ENCODE measurements at regions not wholly inside any gene's neighbourhood (a gene's known extent, or its start where the extent isn't known, plus 50 kb on each side); places are given as distances from the start of the nearest gene placed in this dataset.

DNA sequence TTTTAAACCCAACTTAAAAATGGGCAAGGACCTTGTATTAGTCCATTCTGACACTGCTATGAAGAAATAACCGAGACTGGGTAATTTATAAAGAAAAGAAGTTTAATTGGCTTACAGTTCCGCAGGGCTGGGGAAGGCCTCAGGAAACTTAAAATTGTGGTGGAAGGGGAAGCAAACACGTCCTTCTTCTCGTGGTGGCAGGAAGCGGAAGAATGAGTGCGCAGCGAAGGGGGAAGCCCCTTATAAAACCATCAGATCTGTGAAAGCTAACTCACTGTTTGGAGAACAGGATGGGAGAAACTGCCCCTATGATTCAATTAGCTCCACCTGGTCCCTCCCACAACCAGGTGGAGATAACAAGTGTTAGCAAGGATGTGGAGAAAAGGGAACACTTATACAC, 237.7 kb downstream of the SEC16B start:
- H3K4me3 ChIP-seq (ENCODE audit: insufficient read depth, low read length, poor library complexity, severe bottlenecking), result no peak overlapping the region
- H3K27ac ChIP-seq (ENCODE audit: low read depth, low read length), result no peak overlapping the region
- no peaks in the 10 kb centered on the region for H3K79me2 ChIP-seq (ENCODE audit: insufficient read depth, low read length)
- H3K4me2 ChIP-seq (ENCODE audit: low read depth, low read length, poor library complexity, severe bottlenecking), result no peak overlapping the region
- H3K27me3 ChIP-seq (ENCODE audit: low read length), result no peaks in the 10 kb centered on the region
- H3K9ac ChIP-seq (ENCODE audit: low read length), result no peak overlapping the region
- no peaks in the 10 kb centered on the region for H3K36me3 ChIP-seq (ENCODE audit: low read length)
- H4K20me1 ChIP-seq (ENCODE audit: low read depth, low read length), result no peaks in the 10 kb centered on the region
- H2AFZ ChIP-seq (ENCODE audit: low read depth, low read length, severe bottlenecking), result no peak overlapping the region
- no peaks in the 10 kb centered on the region for H3K9me2 ChIP-seq (replicated peaks; ENCODE audit: insufficient read depth, low read length)
- no peak for TF ChIP-seq EZH2phosphoT487 (conservative IDR thresholded peaks at IDR 0.05; ENCODE audit: low read length)
- TF ChIP-seq, protein P1, sequence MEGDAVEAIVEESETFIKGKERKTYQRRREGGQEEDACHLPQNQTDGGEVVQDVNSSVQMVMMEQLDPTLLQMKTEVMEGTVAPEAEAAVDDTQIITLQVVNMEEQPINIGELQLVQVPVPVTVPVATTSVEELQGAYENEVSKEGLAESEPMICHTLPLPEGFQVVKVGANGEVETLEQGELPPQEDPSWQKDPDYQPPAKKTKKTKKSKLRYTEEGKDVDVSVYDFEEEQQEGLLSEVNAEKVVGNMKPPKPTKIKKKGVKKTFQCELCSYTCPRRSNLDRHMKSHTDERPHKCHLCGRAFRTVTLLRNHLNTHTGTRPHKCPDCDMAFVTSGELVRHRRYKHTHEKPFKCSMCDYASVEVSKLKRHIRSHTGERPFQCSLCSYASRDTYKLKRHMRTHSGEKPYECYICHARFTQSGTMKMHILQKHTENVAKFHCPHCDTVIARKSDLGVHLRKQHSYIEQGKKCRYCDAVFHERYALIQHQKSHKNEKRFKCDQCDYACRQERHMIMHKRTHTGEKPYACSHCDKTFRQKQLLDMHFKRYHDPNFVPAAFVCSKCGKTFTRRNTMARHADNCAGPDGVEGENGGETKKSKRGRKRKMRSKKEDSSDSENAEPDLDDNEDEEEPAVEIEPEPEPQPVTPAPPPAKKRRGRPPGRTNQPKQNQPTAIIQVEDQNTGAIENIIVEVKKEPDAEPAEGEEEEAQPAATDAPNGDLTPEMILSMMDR (IDR thresholded peaks at IDR 0.05; ENCODE audit: insufficient read depth, low read length, poor library complexity, severe bottlenecking), result no peak
- H3F3A ChIP-seq (ENCODE audit: insufficient read depth), result no peaks in the 10 kb centered on the region
- H3K9me3 ChIP-seq (ENCODE audit: insufficient read depth, low read length), result no peaks in the 10 kb centered on the region

- Histone ChIP-seq H3K27ac (ENCODE audit: low read depth, low read length) (no peak overlapping the region), H3K4me2 (ENCODE audit: low read depth, low read length, poor library complexity, severe bottlenecking) (no peak overlapping the region), H3K9me3 (ENCODE audit: insufficient read depth, low read length) (no peaks in the 10 kb centered on the region), H3F3A (ENCODE audit: insufficient read depth) (no peaks in the 10 kb centered on the region), H4K20me1 (ENCODE audit: low read depth, low read length) (no peaks in the 10 kb centered on the region), H3K27me3 (ENCODE audit: low read length) (no peaks in the 10 kb centered on the region), H3K36me3 (ENCODE audit: low read length) (no peaks in the 10 kb centered on the region), H3K9ac (ENCODE audit: low read length) (no peak overlapping the region), H3K9me2 (replicated peaks; ENCODE audit: insufficient read depth, low read length) (no peaks in the 10 kb centered on the region), H2AFZ (ENCODE audit: low read depth, low read length, severe bottlenecking) (no peak overlapping the region), H3K4me3 (ENCODE audit: insufficient read depth, low read length, poor library complexity, severe bottlenecking) (no peak overlapping the region), H3K79me2 (ENCODE audit: insufficient read depth, low read length) (no peaks in the 10 kb centered on the region)
- no peak for TF ChIP-seq EZH2phosphoT487 (conservative IDR thresholded peaks at IDR 0.05; ENCODE audit: low read length)
- TF ChIP-seq, protein P1 (IDR thresholded peaks at IDR 0.05; ENCODE audit: insufficient read depth, low read length, poor library complexity, severe bottlenecking), result no peak
Measured at GRCh38 chr1:177729646-177730045, 240.2 kb downstream of the SEC16B start.

- no peaks in the 10 kb centered on the region for H3K27me3 ChIP-seq (ENCODE audit: low read length)
- no peaks in the 10 kb centered on the region for H3K9me3 ChIP-seq (ENCODE audit: insufficient read depth, low read length)
Measured at GRCh38 chr1:177723533-177723932, 246.3 kb downstream of the SEC16B start.

More at GRCh38 chr1:177723533-177723932, 246.3 kb downstream of the SEC16B start:
- Histone ChIP-seq H3K4me3 (ENCODE audit: insufficient read depth, low read length, poor library complexity, severe bottlenecking) (no peak overlapping the region), H3K36me3 (ENCODE audit: low read length) (no peaks in the 10 kb centered on the region), H3K9ac (ENCODE audit: low read length) (no peak overlapping the region), H3K9me2 (replicated peaks; ENCODE audit: insufficient read depth, low read length) (no peaks in the 10 kb centered on the region), H2AFZ (ENCODE audit: low read depth, low read length, severe bottlenecking) (no peak overlapping the region), H3K79me2 (ENCODE audit: insufficient read depth, low read length) (no peaks in the 10 kb centered on the region), H4K20me1 (ENCODE audit: low read depth, low read length) (no peaks in the 10 kb centered on the region), H3K4me2 (ENCODE audit: low read depth, low read length, poor library complexity, severe bottlenecking) (no peak overlapping the region), H3F3A (ENCODE audit: insufficient read depth) (no peaks in the 10 kb centered on the region), H3K27ac (ENCODE audit: low read depth, low read length) (no peak overlapping the region)
- TF ChIP-seq, protein P1 (IDR thresholded peaks at IDR 0.05; ENCODE audit: insufficient read depth, low read length, poor library complexity, severe bottlenecking), result no peak
- no peak for TF ChIP-seq EZH2phosphoT487 (conservative IDR thresholded peaks at IDR 0.05; ENCODE audit: low read length)

All from SU-DHL-6 (cell line).